Islet precursor cell (in vitro differentiated cells): ENCODE measurements at regions not wholly inside any gene's neighbourhood (a gene's known extent, or its start where the extent isn't known, plus 50 kb on each side); places are given as distances from the start of the nearest gene placed in this dataset.
"Not testable (repeated sequence)": the region's sequence is repeated elsewhere in the genome, so short reads cannot be mapped to it uniquely, and the experiment has no call there.

ENCODE experiments used
- DNase-seq: peaks from one replicate; pipeline ENCODE4 v3.0.0-alpha.2; 2018

GRCh38 chr9:85199866-85200495 lies 530.5 kb downstream of the NTRK2 start:
- no peak for DNase-seq

DNA sequence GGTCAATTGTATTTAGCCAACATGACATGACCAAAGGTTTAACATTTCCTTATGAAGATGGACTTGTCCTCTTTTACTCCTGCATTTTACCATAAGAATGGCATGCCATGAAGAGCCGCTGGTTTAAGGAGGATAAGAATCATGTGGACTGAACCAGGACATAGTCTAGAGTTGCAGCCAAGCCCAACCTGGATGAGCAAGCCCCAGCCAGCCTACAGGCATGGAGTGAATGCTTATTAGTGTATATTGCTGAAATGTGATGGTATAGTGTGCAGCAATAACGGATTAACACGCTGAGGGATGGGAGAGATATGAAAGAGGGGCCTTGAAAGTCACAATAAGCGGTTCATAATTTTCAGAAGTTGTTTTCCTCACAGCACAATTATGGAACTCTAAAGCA lies 523.2 kb downstream of the NTRK2 start:
- no peak for DNase-seq

DNA sequence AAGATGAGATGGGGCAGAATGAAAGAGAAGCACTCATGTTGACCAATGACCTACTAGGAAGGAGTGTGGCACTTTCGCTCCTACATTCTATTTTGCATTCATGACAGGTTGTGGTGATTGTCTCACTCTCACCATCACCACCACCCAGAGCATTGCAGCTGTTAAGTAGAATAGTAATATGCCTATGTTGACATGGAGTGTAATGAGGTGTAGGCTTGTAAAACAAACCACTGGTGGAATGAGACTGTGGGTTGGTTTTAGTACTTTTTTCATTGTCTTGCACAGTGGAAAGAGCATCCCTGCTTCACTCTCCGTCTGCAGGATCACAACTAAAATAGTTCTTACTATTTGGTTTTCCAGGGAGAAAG lies 516.7 kb downstream of the NTRK2 start:
- no peak for DNase-seq

DNA sequence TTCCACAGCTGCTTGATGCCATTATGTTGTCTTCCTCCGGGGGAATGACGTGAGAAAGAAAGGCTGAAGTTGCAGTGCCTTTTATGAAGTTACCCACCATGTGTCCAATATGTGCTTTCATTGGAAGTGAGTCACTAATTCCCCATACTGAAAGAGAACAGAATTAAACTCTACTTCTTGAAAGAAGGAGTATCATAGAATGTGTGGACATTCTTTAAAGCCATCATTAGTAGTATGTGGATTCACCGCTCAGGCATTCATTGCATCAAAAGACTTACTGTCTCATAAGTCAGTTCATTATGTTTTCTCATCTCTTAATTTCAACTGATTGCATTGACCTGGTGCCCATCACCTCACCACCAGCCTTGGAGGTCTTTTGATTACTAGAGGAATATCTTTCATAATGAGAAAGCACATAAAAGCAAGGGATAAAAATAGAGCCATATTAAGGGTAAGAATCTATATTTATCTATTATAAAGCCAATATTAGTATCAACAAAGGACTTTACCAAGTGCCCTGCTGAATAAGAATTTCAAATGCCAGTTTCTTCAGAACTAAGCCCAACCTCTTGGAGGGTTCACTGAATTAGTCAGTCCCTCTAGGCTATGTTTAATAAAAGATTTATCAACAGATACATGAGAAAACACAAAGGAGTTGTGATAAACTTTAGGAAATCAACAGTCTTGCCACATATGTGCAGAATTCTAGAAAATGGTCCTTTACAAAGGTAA lies 516.1 kb downstream of the NTRK2 start:
- DNase-seq, result no peak

- DNase-seq, result no peak
Observed at GRCh38 chr9:85182383-85182782, 512.9 kb downstream of the NTRK2 start.

DNA sequence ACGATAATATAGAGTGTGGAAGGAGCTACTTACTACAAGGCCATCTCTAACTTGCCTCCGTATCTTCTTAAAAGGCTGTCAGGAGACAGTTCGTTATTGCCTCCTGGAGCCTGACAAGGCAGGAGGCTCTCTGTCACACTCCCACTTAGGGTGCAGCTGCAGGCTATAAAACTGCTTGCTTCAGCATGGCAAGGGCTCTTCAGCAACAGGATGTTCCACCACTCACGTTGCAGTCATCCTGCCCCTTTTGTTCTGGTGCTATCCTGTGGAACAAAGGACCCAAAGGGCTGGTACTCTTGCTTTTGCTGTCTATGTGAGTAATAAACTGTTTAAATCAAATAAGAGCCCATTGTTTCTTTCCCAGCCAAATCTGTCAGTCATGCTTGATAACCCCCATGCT lies 508.9 kb downstream of the NTRK2 start:
- DNase-seq, result peak; percentile 73

DNA sequence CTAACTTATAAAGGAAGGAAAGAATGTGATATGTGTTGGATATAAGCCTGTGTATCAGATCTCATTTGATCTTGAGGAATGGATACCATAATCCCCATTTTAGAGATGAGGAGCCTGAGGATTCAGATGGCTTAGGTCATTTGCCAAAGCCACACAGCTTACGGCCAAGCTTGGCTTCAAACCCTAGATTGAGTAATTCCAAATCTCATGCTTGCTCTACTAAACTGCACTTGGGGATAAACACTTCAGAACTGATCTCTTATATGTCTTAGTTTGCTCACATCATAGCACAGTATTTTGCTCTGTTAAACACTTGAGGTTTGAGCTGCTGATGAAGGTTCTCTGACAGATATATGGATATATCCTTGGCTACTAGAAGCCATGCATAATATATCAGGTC lies 504.4 kb downstream of the NTRK2 start:
- no peak for DNase-seq

- no peak for DNase-seq
Observed at GRCh38 chr9:85172001-85172978, 502.8 kb downstream of the NTRK2 start.

- DNase-seq, result no peak
Observed at GRCh38 chr9:85171163-85171562, 501.6 kb downstream of the NTRK2 start.

- no peak for DNase-seq
Observed at GRCh38 chr9:85168412-85168811, 498.9 kb downstream of the NTRK2 start.

- DNase-seq, result peak; percentile 67
Observed at GRCh38 chr9:85167146-85167545, 497.6 kb downstream of the NTRK2 start.

DNA sequence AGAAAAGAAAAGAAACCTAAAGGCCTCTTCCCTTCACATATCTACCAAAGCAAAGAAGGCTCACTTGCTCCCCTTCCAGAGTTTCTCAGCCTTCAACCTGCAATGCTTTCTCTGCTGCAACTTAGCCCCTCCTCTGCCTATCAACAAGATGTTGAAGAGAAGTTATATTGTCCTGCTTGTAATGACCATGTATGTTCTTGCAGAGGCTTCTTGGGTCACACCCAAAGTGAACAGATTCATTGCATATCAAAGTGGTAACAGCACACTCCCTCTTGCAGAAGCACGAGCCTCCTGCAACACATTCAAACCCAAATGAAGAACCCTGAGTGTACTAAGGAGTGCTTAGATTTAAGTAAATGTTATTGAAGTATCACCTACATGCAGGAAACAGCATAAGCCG lies 494.3 kb downstream of the NTRK2 start:
- no peak for DNase-seq

DNA sequence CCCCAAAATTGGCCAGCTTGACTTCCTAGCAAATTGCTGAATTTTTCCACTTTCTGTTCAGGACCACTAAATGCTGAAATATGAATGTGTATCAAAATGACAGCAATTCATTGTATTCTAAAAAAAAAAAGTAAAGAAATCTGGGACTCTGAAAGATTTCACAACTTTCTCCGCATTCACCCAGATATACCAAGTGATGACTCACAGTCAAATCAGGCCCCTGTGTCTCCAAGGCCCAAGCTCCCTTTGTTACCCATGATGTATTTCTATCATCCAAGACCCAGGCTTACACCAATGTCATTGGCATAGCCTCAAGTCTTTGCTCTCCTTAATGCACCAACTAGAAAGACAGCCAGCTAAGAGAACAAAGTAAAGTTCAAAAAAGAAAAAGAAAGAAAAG lies 493.9 kb downstream of the NTRK2 start:
- no peak for DNase-seq

DNA sequence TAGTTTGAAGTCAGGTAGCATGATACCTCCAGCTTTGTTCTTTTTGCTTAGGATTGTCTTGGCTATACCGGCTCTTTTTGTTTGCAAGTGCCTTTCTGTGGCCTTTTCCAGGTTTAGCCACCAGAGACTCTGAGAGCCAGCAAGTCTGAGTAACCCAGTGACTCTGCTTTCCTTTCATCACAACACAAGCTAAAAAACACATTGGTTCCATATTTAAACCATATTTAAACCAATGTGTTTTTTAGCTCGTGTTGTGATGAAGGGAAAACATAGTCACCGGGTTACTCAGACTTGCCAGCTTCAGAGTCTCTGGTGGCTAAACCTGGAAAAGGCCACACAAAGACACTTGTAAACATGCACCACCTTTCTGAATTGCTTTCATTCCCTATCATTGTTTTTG lies 493.3 kb downstream of the NTRK2 start:
- no peak for DNase-seq

GRCh38 chr9:85160944-85161343 lies 491.4 kb downstream of the NTRK2 start:
- not testable (repeated sequence) for DNase-seq

- DNase-seq, result no peak
Observed at GRCh38 chr9:85158512-85158911, 489.0 kb downstream of the NTRK2 start.

DNA sequence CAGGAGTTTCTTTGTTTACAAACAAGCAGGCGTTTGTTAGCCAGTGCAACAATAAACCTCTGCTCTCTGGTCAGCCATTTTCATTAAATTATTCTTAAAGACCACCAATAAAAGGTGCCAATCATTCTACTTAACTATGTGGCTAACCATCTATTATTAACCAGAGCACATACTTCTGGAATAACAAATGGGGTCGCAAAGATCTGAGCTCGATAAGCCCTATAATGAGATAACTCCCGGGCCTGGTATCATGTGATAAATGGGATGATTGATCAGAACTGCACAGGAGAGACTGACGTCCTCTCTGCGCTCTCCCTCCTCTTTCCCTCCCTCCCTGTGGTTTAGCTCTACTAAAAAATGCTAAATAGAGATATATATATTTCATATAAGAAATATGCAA lies 488.2 kb downstream of the NTRK2 start:
- no peak for DNase-seq

GRCh38 chr9:85156652-85157051 lies 487.1 kb downstream of the NTRK2 start:
- DNase-seq, result no peak

GRCh38 chr9:85155352-85155751 lies 485.8 kb downstream of the NTRK2 start:
- no peak for DNase-seq

DNA sequence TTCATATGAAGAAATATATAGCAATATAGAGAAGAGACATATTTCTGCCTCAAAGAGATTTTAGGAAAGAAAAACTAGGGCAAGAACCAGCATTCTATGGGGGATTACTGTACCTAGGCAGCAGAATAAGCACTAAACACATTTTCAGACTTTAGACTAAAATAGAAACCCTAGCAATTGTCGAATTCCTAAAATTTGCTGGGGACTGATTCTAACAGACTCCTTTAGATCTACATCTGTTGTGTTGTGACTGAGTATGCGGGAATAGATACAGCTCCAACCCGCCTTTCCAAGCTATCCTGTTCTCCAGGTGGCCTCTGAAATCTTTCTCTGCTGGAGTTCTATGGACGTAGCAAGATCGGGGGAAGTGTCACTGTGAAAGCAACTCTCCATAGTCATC lies 482.2 kb downstream of the NTRK2 start:
- no peak for DNase-seq

- no peak for DNase-seq
Observed at GRCh38 chr9:85151162-85151561, 481.6 kb downstream of the NTRK2 start.

DNA sequence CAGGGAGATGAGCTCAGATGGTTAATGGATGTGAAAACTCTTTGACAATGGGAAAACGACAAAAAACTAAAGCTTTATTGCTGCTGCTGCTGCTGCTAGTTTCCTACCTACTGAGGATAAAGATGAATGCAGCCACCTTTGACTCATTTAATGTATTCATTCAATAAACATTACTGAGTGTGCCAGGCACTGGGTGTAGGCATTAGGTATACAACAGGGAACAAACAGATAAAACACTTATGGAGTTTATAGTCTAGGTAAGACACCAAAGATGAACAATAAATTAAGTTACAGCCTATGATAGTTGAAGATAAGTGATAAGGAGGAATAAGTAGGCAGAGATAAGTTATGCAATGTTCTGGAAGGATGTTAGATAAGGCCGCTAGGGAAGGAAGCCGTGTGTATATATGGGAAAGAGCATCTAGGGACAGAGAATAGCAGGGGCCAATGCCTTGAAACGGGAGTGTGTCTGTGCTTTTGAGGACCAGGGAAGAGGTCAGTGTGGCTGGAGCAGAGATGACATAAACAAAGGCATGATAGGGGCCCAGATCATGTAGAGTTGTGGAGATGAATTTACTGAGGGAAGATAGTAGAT lies 477.6 kb downstream of the NTRK2 start:
- no peak for DNase-seq

DNA sequence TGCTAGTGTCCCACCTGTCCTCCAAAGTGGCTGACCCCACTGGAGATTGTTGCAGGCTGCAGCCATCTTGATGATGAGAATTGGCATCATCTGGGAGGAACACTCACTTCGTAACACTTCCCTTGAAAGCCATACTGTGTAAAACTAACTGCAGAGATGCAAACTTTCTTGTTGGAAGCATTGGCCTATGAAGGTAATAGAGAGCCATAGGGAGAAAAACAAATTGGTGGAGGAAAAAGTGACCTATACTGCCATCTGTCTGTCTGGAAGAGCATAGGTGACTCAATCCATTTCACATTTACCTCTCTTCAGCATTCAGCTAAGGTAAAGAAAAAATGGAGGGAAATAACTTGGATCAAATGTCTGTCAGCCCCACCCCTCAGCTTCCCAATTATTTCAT lies 473.4 kb downstream of the NTRK2 start:
- DNase-seq, result no peak
